ENCODE measurements at regions not wholly inside any gene's neighbourhood (a gene's known extent, or its start where the extent isn't known, plus 50 kb on each side); places are given as distances from the start of the nearest gene placed in this dataset.

GRCh38 chr7:18200855-18201254 is 173.2 kb upstream of the PRPS1L1 start:
- no peak overlapping the region for H3K27ac ChIP-seq
- TF ChIP-seq CTCF (conservative IDR thresholded peaks at IDR 0.05), result no peak

- H3K27ac ChIP-seq, result no peak overlapping the region
- TF ChIP-seq CTCF (conservative IDR thresholded peaks at IDR 0.05), result no peak
These were observed 173.7 kb upstream of the PRPS1L1 start for GRCh38 chr7:18201350-18201749.

GRCh38 chr7:18202315-18203045 is 174.8 kb upstream of the PRPS1L1 start:
- H3K27ac ChIP-seq, result no peak overlapping the region
- no peak for TF ChIP-seq CTCF (conservative IDR thresholded peaks at IDR 0.05)

GRCh38 chr7:18206331-18206730 is 178.7 kb upstream of the PRPS1L1 start:
- H3K27ac ChIP-seq, result no peak overlapping the region
- TF ChIP-seq CTCF (conservative IDR thresholded peaks at IDR 0.05), result no peak

GRCh38 chr7:18208921-18209320 is 181.3 kb upstream of the PRPS1L1 start:
- TF ChIP-seq CTCF (conservative IDR thresholded peaks at IDR 0.05), result no peak

GRCh38 chr7:18210377-18210776 is 182.7 kb upstream of the PRPS1L1 start:
- no peak for TF ChIP-seq CTCF (conservative IDR thresholded peaks at IDR 0.05)
- H3K27ac ChIP-seq, result no peak overlapping the region

More at GRCh38 chr7:18208921-18209320, 181.3 kb upstream of the PRPS1L1 start:
- no peak overlapping the region for H3K27ac ChIP-seq

GRCh38 chr7:18210788-18211187 is 183.1 kb upstream of the PRPS1L1 start:
- TF ChIP-seq CTCF (conservative IDR thresholded peaks at IDR 0.05), result no peak
- no peak overlapping the region for H3K27ac ChIP-seq
